Psoas muscle (tissue), 7 donors: ENCODE measurements at regions not wholly inside any gene's neighbourhood (a gene's known extent, or its start where the extent isn't known, plus 50 kb on each side); places are given as distances from the start of the nearest gene placed in this dataset.

Experiments used
- ATAC-seq, 4 donors: fragments of 200-7000 bp; cut with Tn5 transposase; one replicate each; pipeline ENCODE4 v1.9.1; 2020; ENCODE audit warnings: moderate library complexity in 3 of 4, mild to moderate bottlenecking in 2 of 4
- DNase-seq, 2 donors: peaks; one replicate each; pipeline ENCODE4 v3.0.0-alpha.2; 2020
- H3K27ac ChIP-seq: fragments of 200-600 bp; one replicate; pipeline ENCODE4 v1.8.0; 2022
- H3K27me3 ChIP-seq, 3 donors: fragments of 200-600 bp in 1 of 3; one replicate each; pipeline versions ENCODE4 v1.6.1 to v1.8.0; 2013 to 2022; ENCODE audit warnings: low read length in 2 of 3, mild to moderate bottlenecking in 2 of 3, moderate library complexity in 1 of 3; ENCODE audit not compliant: insufficient read depth in 3 of 3
- H3K36me3 ChIP-seq, 2 donors: fragments of 200-600 bp in 1 of 2; one replicate each; pipeline versions ENCODE4 v1.6.1 to v1.8.0; 2013 to 2022; ENCODE audit warnings: low read depth in 1 of 2, mild to moderate bottlenecking in 1 of 2, moderate library complexity in 1 of 2; ENCODE audit not compliant: insufficient read depth in 1 of 2
- H3K4me1 ChIP-seq: fragments of 200-600 bp; one replicate; pipeline ENCODE4 v1.8.0; 2022
- H3K4me3 ChIP-seq: fragments of 200-600 bp; one replicate; pipeline ENCODE4 v1.8.0; 2022; ENCODE audit warnings: mild to moderate bottlenecking
- H3K9me3 ChIP-seq: fragments of 200-600 bp; one replicate; pipeline ENCODE4 v1.8.0; 2022
- CTCF ChIP-seq: fragments of 200-600 bp; IDR thresholded peaks from one replicate; pipeline ENCODE4 v1.8.0; 2022; ENCODE audit warnings: antibody characterized with exemption
- WGBS, 3 donors: extraction: QIAGEN DNeasy Blood & Tissue Kit; methylation state at CpG; one replicate each; pipeline versions ENCODE4 v1.1.6 to v1.1.7; 2013; 5-methylcytosine and 5-hydroxymethylcytosine counted together
- intact Hi-C, 2 donors: fragments of 100-400 bp; cut with DNase I; formaldehyde crosslinking; loops; one replicate each; pipeline versions ENCODE4 v1.11.0 to v1.14.2; 2022
- donor health status: healthy with polysubstance abuse.
- donor health status: DM: no; HTN: no; CAD: no; lungs with moderate emphysema.
- donor health status: Bipolar disorder and iron deficiency.
- donor health status: healthy.
- donor health status: DM: yes; HTN: yes; CAD: no.
- donor health status: DM: no; HTN: no; CAD: no.
- donor health status: DM: yes; HTN: yes; CAD: no.

DNA sequence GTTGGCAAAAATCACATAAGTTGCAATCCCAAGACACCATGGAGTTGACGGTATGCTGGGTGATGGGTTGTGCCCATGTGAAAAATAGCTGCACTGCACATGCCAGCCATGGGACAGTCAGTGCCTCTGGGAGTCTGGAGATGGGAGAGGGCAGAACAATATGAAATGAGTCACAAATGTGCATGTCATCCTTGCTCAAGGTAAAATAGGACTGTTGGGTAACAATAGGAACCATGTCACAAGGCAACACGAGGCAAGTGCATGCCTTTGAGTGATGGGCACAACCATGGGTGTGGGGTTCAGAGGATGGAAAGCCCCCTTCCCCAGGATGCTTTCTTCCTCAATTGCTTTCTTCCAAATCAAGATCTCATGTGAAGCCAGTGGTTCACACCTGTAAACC, 70.5 kb upstream of the PIM1 start:
- no peak overlapping the region for H3K4me3 ChIP-seq
- H3K27me3 ChIP-seq = no peaks in the 10 kb centered on the region
- DNase-seq (peak in 1 of 2 donors; percentile 27), ATAC-seq (peak in 3 of 4 donors; percentile 17 to 35 (median 26))
- H3K27ac ChIP-seq = peak overlapping the region; percentile 31
- H3K9me3 ChIP-seq = no peaks in the 10 kb centered on the region
- TF ChIP-seq CTCF = no peak
- intact Hi-C loops = loop anchor here in 1 of 2 donors (10.0 kb wide), 1 partner anchor 405 kb away; no protein-coding TSS in a partner anchor
- WGBS, 3 donors = 54 to 65% (median 65%) methylated on average over 2 of the region's 2 CpGs
- peaks cover 35% of the 10 kb centered on the region for H3K4me1 ChIP-seq
- no peaks in the 10 kb centered on the region for H3K36me3 ChIP-seq

GRCh38 chr6:37100745-37101144, 69.2 kb upstream of the PIM1 start:
- intact Hi-C loops = loop anchor here in 1 of 2 donors (5.0 kb wide), 1 partner anchor 48 kb away; no protein-coding TSS in a partner anchor
- Histone ChIP-seq H3K4me3 (no peak overlapping the region), H3K27me3 (no peaks in the 10 kb centered on the region), H3K9me3 (no peaks in the 10 kb centered on the region), H3K4me1 (peaks cover 33% of the 10 kb centered on the region), H3K27ac (peak overlapping the region; percentile 95), H3K36me3 (no peaks in the 10 kb centered on the region)
- no peak for ATAC-seq
- no peak for DNase-seq
- TF ChIP-seq CTCF = no peak
- 84 to 91% (median 91%) methylated on average over 6 of the region's 6 CpGs for WGBS, 3 donors

DNA sequence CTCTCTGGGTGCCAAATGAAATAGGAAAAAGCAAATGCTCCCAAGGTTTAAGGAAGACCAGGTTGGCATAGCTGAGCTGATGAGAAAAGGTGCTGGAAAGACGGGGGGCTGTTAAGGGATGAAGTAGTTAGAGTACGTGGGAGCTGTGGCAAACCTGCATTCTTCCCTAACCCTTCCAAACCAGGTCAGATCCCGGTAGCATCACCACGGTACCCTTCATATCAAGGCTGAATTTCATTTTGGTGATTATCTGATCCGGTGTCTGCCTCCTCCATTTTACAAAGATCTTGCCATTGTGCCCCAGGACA, 68.0 kb upstream of the PIM1 start:
- ATAC-seq = peak in 1 of 4 donors; percentile 0
- intact Hi-C loops = loop anchor here (2.0 to 5.0 kb wide), 3 partner anchors 29 to 50 kb away; no protein-coding TSS in a partner anchor
- peak overlapping the region; percentile 58 for H3K4me3 ChIP-seq
- H3K4me1 ChIP-seq = peaks cover 28% of the 10 kb centered on the region
- no peaks in the 10 kb centered on the region for H3K27me3 ChIP-seq
- peak overlapping the region; percentile 95 for H3K27ac ChIP-seq
- WGBS, 3 donors = 19 to 61% (median 39%) methylated on average over 5 of the region's 5 CpGs
- no peaks in the 10 kb centered on the region for H3K36me3 ChIP-seq
- DNase-seq = no peak
- no peaks in the 10 kb centered on the region for H3K9me3 ChIP-seq
- TF ChIP-seq CTCF = no peak

DNA sequence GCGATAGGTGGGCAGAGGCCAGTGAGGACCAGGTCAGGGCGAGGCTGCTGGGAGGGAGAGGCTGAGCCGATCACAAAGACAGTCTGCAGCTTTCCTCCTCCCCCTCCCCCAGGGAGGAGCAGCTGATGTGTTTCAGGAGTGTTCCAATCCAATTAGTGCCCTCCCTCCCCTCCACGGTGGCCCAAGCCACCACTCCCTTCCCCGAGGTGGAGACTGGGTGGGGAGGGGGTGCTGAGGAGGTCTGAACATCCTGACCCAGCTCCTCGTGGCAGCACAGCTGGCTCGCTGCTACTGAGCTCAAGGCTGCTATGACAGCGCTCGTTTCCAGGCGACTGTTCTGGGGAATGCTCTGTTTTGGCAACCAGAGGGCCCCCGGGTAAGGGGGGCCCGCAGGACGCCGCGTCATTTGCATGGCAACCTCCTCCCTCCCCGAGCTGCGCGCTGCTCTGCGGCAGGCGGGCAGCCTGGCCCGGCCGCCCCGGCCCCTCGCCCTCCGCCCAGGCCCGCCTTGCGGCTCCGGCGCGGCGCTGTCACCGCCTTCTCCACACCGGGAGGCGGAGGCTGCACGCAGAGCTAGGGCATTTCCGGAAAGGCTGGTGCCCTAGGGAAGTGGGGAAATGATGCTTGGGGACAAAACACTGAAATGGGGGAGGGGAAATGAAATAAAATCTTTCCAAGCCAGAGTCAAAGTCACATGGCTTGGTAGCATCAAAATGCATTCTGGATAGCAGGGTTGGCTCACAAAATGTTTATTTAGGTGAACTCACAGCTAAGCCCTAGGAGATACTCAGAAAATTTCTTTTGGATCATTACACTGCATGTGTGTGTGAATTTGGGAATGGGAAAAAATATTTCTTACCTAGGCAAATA, 67.4 kb upstream of the PIM1 start:
- H3K36me3 ChIP-seq = no peaks in the 10 kb centered on the region
- 0 to 1% (median 1%) methylated on average over 28 to 36 of the region's 36 CpGs for WGBS, 3 donors
- H3K9me3 ChIP-seq = no peaks in the 10 kb centered on the region
- no peaks in the 10 kb centered on the region for H3K27me3 ChIP-seq
- ATAC-seq (peak; percentile 73 to 80 (median 76)), DNase-seq (peak; percentile 87 to 93)
- no peak for TF ChIP-seq CTCF
- H3K27ac ChIP-seq = peak overlapping the region; percentile 95
- peak overlapping the region; percentile 58 for H3K4me3 ChIP-seq
- peaks cover 28% of the 10 kb centered on the region for H3K4me1 ChIP-seq
- intact Hi-C loops = loop anchor here (1.0 to 5.0 kb wide), 5 partner anchors 28 to 68 kb away; partner anchors contain the start of gene PIM1 (in 1 of the 2)
